GM12864 (cell line): ENCODE measurements at regions not wholly inside any gene's neighbourhood (a gene's known extent, or its start where the extent isn't known, plus 50 kb on each side); places are given as distances from the start of the nearest gene placed in this dataset.

ENCODE experiments used
- DNase-seq: peaks from one replicate; pipeline ENCODE4 v3.0.0-alpha.2; 2011; ENCODE audit warnings: low read depth
- H3K4me3 ChIP-seq: 2 replicates; pipeline ENCODE4 v1.5.1; 2011; ENCODE audit warnings: mild to moderate bottlenecking, low read depth, low read length, control low read depth
- TF ChIP-seq, protein P1 (sequence below): IDR thresholded peaks from 2 replicates; pipeline ENCODE4 v1.5.1; 2011; ENCODE audit warnings: low read depth, mild to moderate bottlenecking, moderate library complexity, low read length, control low read depth, inconsistent platforms; ENCODE audit errors: missing control alignments

DNA sequence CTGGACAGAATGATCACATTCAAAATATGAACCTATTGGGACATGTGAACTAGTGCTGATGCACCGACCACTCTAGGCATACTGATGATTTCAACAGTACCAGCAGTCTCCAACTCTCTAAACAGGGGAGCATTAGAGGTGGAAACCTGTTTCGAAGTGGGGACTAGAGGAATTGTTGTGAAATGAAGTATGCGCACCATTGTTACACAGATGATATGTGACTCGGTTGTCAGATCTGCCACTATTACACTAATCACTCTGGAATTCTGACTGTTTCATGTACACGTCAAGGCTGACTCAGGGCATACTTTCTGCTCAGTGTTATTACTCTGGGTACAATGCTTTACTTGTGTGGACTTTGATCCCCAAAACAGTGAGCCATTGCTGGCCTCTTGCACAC lies 198.2 kb upstream of the UBE2E2 start:
- H3K4me3 ChIP-seq, result no peak overlapping the region
- DNase-seq, result no peak
- TF ChIP-seq, protein P1, sequence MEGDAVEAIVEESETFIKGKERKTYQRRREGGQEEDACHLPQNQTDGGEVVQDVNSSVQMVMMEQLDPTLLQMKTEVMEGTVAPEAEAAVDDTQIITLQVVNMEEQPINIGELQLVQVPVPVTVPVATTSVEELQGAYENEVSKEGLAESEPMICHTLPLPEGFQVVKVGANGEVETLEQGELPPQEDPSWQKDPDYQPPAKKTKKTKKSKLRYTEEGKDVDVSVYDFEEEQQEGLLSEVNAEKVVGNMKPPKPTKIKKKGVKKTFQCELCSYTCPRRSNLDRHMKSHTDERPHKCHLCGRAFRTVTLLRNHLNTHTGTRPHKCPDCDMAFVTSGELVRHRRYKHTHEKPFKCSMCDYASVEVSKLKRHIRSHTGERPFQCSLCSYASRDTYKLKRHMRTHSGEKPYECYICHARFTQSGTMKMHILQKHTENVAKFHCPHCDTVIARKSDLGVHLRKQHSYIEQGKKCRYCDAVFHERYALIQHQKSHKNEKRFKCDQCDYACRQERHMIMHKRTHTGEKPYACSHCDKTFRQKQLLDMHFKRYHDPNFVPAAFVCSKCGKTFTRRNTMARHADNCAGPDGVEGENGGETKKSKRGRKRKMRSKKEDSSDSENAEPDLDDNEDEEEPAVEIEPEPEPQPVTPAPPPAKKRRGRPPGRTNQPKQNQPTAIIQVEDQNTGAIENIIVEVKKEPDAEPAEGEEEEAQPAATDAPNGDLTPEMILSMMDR, result no peak

DNA sequence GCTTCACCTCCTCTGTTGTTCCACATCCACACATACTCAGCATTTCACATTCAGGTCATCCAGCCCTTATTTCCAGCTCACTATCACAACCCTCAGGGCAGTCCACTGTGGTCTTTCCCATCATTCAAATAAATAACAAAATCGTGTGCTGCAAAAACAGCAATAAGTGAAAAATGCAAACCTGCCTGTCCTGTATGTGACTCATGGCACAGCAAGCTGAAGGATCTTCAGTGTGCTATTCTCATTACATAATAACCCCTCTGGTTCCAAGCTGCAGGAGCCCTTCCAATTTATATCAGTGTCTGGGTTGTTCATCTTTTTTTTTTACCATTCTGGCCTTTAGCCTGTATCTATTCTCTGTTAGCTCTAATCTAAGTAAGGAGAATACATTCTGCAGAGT lies 185.3 kb upstream of the UBE2E2 start:
- TF ChIP-seq, protein P1, result no peak
- DNase-seq, result no peak
- no peak overlapping the region for H3K4me3 ChIP-seq

- no peak for DNase-seq
- TF ChIP-seq, protein P1, result no peak
- no peak overlapping the region for H3K4me3 ChIP-seq
These were observed 183.4 kb upstream of the UBE2E2 start for GRCh38 chr3:23019596-23020300.

GRCh38 chr3:23028294-23028693 lies 174.8 kb upstream of the UBE2E2 start:
- no peak overlapping the region for H3K4me3 ChIP-seq
- DNase-seq, result no peak
- TF ChIP-seq, protein P1, result no peak

DNA sequence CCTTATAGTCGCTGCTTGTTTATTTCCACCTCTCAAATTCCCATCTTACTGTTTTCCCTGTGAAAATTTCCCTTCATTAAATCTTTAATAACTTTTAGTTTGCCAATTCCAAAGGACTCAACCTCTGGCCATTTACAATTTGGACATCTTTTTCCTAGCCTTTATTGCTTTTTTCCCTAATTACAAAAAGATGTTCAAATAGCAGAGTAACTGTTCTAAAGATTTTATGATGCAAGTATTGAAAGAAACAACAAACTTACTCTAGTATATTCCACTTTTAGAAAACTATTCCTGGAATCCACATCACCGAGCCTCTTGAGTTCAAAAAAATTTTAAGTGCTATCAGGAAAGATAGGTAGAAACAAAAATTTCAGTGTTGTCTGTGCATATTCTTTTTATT lies 174.1 kb upstream of the UBE2E2 start:
- TF ChIP-seq, protein P1, result no peak
- no peak for DNase-seq
- no peak overlapping the region for H3K4me3 ChIP-seq

DNA sequence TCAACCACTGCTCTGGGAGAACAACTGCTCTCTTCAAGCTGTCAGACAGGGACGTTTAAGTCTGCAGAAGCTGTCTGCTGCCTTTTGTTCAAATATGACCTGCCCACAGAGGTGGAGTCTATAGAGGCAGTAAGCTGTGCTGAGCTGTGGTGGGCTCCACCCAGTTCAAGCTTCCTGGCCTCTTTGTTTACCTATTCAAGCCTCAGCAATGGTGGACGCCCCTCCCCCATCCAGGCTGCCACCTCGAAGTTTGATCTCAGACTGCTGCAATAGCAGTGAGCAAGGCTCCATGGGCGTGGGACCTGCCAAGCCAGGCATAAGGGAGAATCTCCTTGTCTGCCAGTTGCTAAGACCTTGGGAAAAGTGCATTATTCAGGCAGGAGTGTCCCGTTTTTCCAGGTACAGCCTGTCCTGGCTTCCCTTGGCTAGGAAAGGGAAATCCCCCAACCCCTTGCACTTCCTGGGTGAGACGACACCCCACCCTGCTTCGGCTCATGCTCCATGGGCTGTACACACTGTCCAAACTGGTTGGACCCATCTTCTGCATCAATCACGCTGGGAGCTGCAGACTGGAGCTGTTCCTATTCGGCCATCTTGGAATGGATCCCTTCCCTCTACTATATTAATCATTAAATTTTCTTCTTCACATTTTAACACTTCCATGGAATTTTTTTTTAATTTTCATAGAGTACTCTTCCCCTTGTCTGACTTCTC lies 167.0 kb upstream of the UBE2E2 start:
- DNase-seq, result no peak
- TF ChIP-seq, protein P1, result no peak
- H3K4me3 ChIP-seq, result no peak overlapping the region
